A673 (cell line): ENCODE measurements at regions not wholly inside any gene's neighbourhood (a gene's known extent, or its start where the extent isn't known, plus 50 kb on each side); places are given as distances from the start of the nearest gene placed in this dataset.

Source experiments
- BruUV-seq: library from RNA; stranded (reverse); fragments of 400-500 nt; replicated peaks from 2 replicates; lab custom pipeline; 2021; lab: Mats Ljungman, UMichigan
- CTCF ChIA-PET: fragments of 300-600 bp; sonication (Branson Sonifier 250); formaldehyde crosslinking; loops from one replicate; lab custom pipeline; 2022; ENCODE audit warnings: antibody characterized with exemption; lab: Charles Lee
- POLR2A ChIA-PET: fragments of 300-600 bp; sonication (Branson Sonifier 250); formaldehyde crosslinking; loops from one replicate; lab custom pipeline; 2022; ENCODE audit warnings: antibody characterized with exemption; ENCODE audit not compliant: low non-redundant PET; lab: Charles Lee
- DNase-seq: peaks from one replicate; pipeline ENCODE4 v3.0.0-alpha.2; 2015; ENCODE audit warnings: low spot score
- H3K27ac ChIP-seq: fragments of 200-600 bp; sonication (generic); 2 replicates; pipeline ENCODE4 v1.5.1; 2016; ENCODE audit warnings: mixed run types, low read depth, mild to moderate bottlenecking, mixed read lengths, antibody characterized with exemption, low read length; ENCODE audit not compliant: poor library complexity, severe bottlenecking
- H3K27me3 ChIP-seq: fragments of 200-600 bp; sonication (generic); replicated peaks from 2 replicates; pipeline ENCODE4 v1.6.1; 2017; ENCODE audit warnings: mixed run types, low read depth, mild to moderate bottlenecking, mixed read lengths, antibody characterized with exemption, low read length; ENCODE audit not compliant: insufficient read depth, poor library complexity
- H3K36me3 ChIP-seq: fragments of 200-600 bp; sonication (generic); 2 replicates; pipeline ENCODE4 v1.6.1; 2016; ENCODE audit warnings: mixed run types, mild to moderate bottlenecking, mixed read lengths, antibody characterized with exemption, low read length; ENCODE audit not compliant: insufficient read depth, poor library complexity, severe bottlenecking
- H3K4me1 ChIP-seq: fragments of 200-600 bp; sonication (generic); 2 replicates; pipeline ENCODE4 v1.6.1; 2017; ENCODE audit warnings: mixed run types, mild to moderate bottlenecking, mixed read lengths, antibody characterized with exemption, low read length; ENCODE audit not compliant: insufficient read depth, poor library complexity, severe bottlenecking
- H3K4me3 ChIP-seq: fragments of 200-600 bp; sonication (generic); 2 replicates; pipeline ENCODE4 v1.5.1; 2016; ENCODE audit warnings: low read depth, mixed run types, mild to moderate bottlenecking, mixed read lengths, low read length; ENCODE audit not compliant: poor library complexity, severe bottlenecking
- H3K9me3 ChIP-seq: fragments of 200-600 bp; sonication (generic); 2 replicates; pipeline ENCODE4 v1.6.1; 2016; ENCODE audit warnings: mixed run types, low read depth, mild to moderate bottlenecking, mixed read lengths, antibody characterized with exemption, low read length; ENCODE audit not compliant: poor library complexity, severe bottlenecking
- CTCF ChIP-seq: fragments of 300-800, 200-600 bp; sonication (generic); conservative IDR thresholded peaks from 2 replicates; pipeline ENCODE4 v1.5.1; 2017; ENCODE audit warnings: low read depth, mild to moderate bottlenecking, antibody characterized with exemption, low read length, moderate library complexity, mixed read lengths
- EZH2 ChIP-seq: fragments of 200-600 bp; sonication (generic); IDR thresholded peaks from 2 replicates; pipeline ENCODE4 v1.6.1; 2017; ENCODE audit warnings: borderline replicate concordance, low read depth, mild to moderate bottlenecking, mixed read lengths, antibody characterized with exemption, low read length; ENCODE audit not compliant: poor library complexity, severe bottlenecking
- intact Hi-C: fragments of 100-400 bp; cut with micrococcal nuclease; formaldehyde crosslinking; loops from one replicate; pipeline ENCODE4 v1.10.0; 2022; ENCODE audit not compliant: unreplicated experiment

- no peak overlapping the region for H3K4me3 ChIP-seq
- CTCF ChIA-PET: no interaction called here
- no peak overlapping the region for H3K27ac ChIP-seq
- POLR2A ChIA-PET: no interaction called here
- intact Hi-C loops: no loop called here
- H3K36me3 ChIP-seq: no peaks in the 10 kb centered on the region
- no peak for DNase-seq
- no peaks in the 10 kb centered on the region for H3K27me3 ChIP-seq
- no peaks in the 10 kb centered on the region for H3K9me3 ChIP-seq
- TF ChIP-seq CTCF: no peak
- TF ChIP-seq EZH2: no peak
- peaks cover 6% of the 10 kb centered on the region for H3K4me1 ChIP-seq
- no TSS peak for BruUV-seq
These were observed 90.6 kb upstream of the AKIP1 start for GRCh38 chr11:8820401-8820800.

GRCh38 chr11:8822469-8822868 lies 88.5 kb upstream of the AKIP1 start:
- POLR2A ChIA-PET: no interaction called here
- no peak overlapping the region for H3K27ac ChIP-seq
- H3K9me3 ChIP-seq: no peaks in the 10 kb centered on the region
- H3K4me1 ChIP-seq: no peaks in the 10 kb centered on the region
- BruUV-seq: no TSS peak
- no peak for DNase-seq
- intact Hi-C loops: no loop called here
- H3K27me3 ChIP-seq: no peaks in the 10 kb centered on the region
- CTCF ChIA-PET: no interaction called here
- H3K4me3 ChIP-seq: no peak overlapping the region
- no peak for TF ChIP-seq CTCF
- no peak for TF ChIP-seq EZH2
- H3K36me3 ChIP-seq: no peaks in the 10 kb centered on the region

GRCh38 chr11:8823174-8823742 lies 87.7 kb upstream of the AKIP1 start:
- POLR2A ChIA-PET: no interaction called here
- intact Hi-C loops: no loop called here
- no peak for DNase-seq
- H3K4me3 ChIP-seq: no peak overlapping the region
- H3K9me3 ChIP-seq: no peaks in the 10 kb centered on the region
- H3K27me3 ChIP-seq: no peaks in the 10 kb centered on the region
- H3K36me3 ChIP-seq: no peaks in the 10 kb centered on the region
- TF ChIP-seq CTCF (no peak), EZH2 (no peak)
- BruUV-seq: no TSS peak
- no peak overlapping the region for H3K27ac ChIP-seq
- H3K4me1 ChIP-seq: no peaks in the 10 kb centered on the region
- CTCF ChIA-PET: no interaction called here
